OCI-LY3 (cell line): ENCODE measurements at regions not wholly inside any gene's neighbourhood (a gene's known extent, or its start where the extent isn't known, plus 50 kb on each side); places are given as distances from the start of the nearest gene placed in this dataset.

Experiments
- EZH2phosphoT487 ChIP-seq: fragments of 200-600 bp; shearing (Covaris generic); IDR thresholded peaks from 2 replicates; pipeline ENCODE4 v1.6.1; 2018; ENCODE audit warnings: antibody characterized with exemption, mixed run types, low read depth
- TF ChIP-seq, protein P1 (sequence below): fragments of 200-600, 300-600 bp; sonication (generic); IDR thresholded peaks from 2 replicates; pipeline ENCODE4 v1.5.1; 2014; ENCODE audit warnings: antibody characterized with exemption, low read length, low read depth

DNA sequence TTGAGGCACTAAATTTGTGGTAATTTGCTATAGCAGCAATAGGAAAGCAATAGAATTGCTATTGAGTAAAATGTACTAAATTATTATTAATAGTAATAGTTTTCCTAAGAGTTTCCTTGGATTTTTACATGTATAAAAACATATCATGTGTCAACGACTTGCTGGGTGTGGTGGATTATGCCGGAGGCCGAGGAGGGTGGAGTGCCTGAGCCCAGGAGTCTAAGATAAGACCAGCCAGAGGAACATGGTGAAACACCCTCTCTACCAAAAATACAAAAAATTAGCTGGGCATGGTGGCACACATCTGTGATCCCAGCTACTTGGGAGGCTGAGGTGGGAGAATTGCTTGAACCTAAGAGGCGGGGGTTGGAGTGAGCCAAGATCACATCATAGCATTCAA, 749.9 kb downstream of the TBL1XR1 start:
- TF ChIP-seq EZH2phosphoT487, result no peak
- TF ChIP-seq, protein P1, sequence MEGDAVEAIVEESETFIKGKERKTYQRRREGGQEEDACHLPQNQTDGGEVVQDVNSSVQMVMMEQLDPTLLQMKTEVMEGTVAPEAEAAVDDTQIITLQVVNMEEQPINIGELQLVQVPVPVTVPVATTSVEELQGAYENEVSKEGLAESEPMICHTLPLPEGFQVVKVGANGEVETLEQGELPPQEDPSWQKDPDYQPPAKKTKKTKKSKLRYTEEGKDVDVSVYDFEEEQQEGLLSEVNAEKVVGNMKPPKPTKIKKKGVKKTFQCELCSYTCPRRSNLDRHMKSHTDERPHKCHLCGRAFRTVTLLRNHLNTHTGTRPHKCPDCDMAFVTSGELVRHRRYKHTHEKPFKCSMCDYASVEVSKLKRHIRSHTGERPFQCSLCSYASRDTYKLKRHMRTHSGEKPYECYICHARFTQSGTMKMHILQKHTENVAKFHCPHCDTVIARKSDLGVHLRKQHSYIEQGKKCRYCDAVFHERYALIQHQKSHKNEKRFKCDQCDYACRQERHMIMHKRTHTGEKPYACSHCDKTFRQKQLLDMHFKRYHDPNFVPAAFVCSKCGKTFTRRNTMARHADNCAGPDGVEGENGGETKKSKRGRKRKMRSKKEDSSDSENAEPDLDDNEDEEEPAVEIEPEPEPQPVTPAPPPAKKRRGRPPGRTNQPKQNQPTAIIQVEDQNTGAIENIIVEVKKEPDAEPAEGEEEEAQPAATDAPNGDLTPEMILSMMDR, result no peak
